OCI-LY3 (cell line): ENCODE measurements at regions not wholly inside any gene's neighbourhood (a gene's known extent, or its start where the extent isn't known, plus 50 kb on each side); places are given as distances from the start of the nearest gene placed in this dataset.

Experiments used
- H2AFZ ChIP-seq: fragments of 200-600, 300-600 bp; shearing (Covaris generic); 2 replicates; pipeline ENCODE4 v1.6.0; 2014; ENCODE audit warnings: antibody characterized with exemption, low read depth, low read length
- H3K27ac ChIP-seq: fragments of 200-600, 300-600 bp; sonication (generic); 2 replicates; pipeline ENCODE4 v1.5.1; 2014; ENCODE audit warnings: mild to moderate bottlenecking, low read length, moderate library complexity, mixed read lengths
- H3K27me3 ChIP-seq: fragments of 200-600, 300-600 bp; sonication (generic); 2 replicates; pipeline ENCODE4 v1.6.1; 2014; ENCODE audit warnings: low read depth, low read length, mixed read lengths
- H3K36me3 ChIP-seq: fragments of 200-600, 300-600 bp; sonication (generic); replicated peaks from 2 replicates; pipeline ENCODE3; 2014; ENCODE audit warnings: low read depth, low read length, mixed read lengths
- H3K4me1 ChIP-seq: fragments of 300-600, 200-600 bp; sonication (generic); 2 replicates; pipeline ENCODE4 v1.6.1; 2014; ENCODE audit warnings: low read length, mixed read lengths
- H3K4me2 ChIP-seq: fragments of 200-600, 300-600 bp; sonication (generic); 2 replicates; pipeline ENCODE4 v1.6.1; 2014; ENCODE audit warnings: low read length, mixed read lengths
- H3K4me3 ChIP-seq: fragments of 300-600, 200-600 bp; sonication (generic); 2 replicates; pipeline ENCODE4 v1.5.1; 2014; ENCODE audit warnings: antibody characterized with exemption, mild to moderate bottlenecking, low read length, moderate library complexity
- H3K79me2 ChIP-seq: fragments of 300-600, 200-600 bp; shearing (Covaris generic); 2 replicates; pipeline ENCODE4 v1.6.1; 2014; ENCODE audit warnings: mild to moderate bottlenecking, low read length, mixed read lengths
- H3K9ac ChIP-seq: fragments of 300-600, 200-600 bp; shearing (Covaris generic); 2 replicates; pipeline ENCODE4 v1.6.0; 2014; ENCODE audit warnings: mild to moderate bottlenecking, low read length, moderate library complexity
- H3K9me3 ChIP-seq: fragments of 200-600, 300-600 bp; shearing (Covaris generic); 2 replicates; pipeline ENCODE4 v1.6.1; 2014; ENCODE audit warnings: low read length, mixed read lengths; ENCODE audit not compliant: insufficient read depth
- H4K20me1 ChIP-seq: fragments of 200-600, 300-600 bp; sonication (generic); 2 replicates; pipeline ENCODE4 v1.6.1; 2016; ENCODE audit warnings: low read length, mixed read lengths; ENCODE audit not compliant: insufficient read depth
- EZH2phosphoT487 ChIP-seq: fragments of 200-600 bp; shearing (Covaris generic); IDR thresholded peaks from 2 replicates; pipeline ENCODE4 v1.6.1; 2018; ENCODE audit warnings: antibody characterized with exemption, mixed run types, low read depth
- TF ChIP-seq, protein P1 (sequence below): fragments of 200-600, 300-600 bp; sonication (generic); IDR thresholded peaks from 2 replicates; pipeline ENCODE4 v1.5.1; 2014; ENCODE audit warnings: antibody characterized with exemption, low read length, low read depth

DNA sequence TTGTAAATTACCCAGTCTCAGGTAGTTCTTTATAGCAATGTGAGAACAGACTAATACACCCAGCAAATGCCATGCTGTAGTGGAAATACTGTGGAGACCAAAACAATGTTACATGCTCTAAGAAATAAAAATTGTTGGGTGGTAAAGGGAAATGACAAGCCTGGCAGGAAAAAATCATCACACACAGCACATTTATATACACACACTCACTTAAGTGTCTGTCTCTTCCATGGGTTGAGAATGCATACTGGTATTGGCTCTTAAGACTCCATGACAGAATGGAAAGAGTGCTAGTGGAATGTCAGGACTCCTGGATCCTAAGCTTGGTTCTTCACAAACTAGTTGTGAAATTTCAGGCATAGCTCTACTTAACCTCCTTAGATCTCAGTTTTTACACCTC lies 343.0 kb downstream of the CD83 start:
- no peaks in the 10 kb centered on the region for H3K79me2 ChIP-seq
- no peaks in the 10 kb centered on the region for H3K9me3 ChIP-seq
- H2AFZ ChIP-seq: no peak overlapping the region
- H3K4me2 ChIP-seq: no peak overlapping the region
- TF ChIP-seq, protein P1, sequence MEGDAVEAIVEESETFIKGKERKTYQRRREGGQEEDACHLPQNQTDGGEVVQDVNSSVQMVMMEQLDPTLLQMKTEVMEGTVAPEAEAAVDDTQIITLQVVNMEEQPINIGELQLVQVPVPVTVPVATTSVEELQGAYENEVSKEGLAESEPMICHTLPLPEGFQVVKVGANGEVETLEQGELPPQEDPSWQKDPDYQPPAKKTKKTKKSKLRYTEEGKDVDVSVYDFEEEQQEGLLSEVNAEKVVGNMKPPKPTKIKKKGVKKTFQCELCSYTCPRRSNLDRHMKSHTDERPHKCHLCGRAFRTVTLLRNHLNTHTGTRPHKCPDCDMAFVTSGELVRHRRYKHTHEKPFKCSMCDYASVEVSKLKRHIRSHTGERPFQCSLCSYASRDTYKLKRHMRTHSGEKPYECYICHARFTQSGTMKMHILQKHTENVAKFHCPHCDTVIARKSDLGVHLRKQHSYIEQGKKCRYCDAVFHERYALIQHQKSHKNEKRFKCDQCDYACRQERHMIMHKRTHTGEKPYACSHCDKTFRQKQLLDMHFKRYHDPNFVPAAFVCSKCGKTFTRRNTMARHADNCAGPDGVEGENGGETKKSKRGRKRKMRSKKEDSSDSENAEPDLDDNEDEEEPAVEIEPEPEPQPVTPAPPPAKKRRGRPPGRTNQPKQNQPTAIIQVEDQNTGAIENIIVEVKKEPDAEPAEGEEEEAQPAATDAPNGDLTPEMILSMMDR: no peak
- TF ChIP-seq EZH2phosphoT487: no peak
- H4K20me1 ChIP-seq: no peaks in the 10 kb centered on the region
- no peak overlapping the region for H3K4me3 ChIP-seq
- no peaks in the 10 kb centered on the region for H3K27me3 ChIP-seq
- no peak overlapping the region for H3K27ac ChIP-seq
- H3K9ac ChIP-seq: no peak overlapping the region
- no peaks in the 10 kb centered on the region for H3K36me3 ChIP-seq
- no peaks in the 10 kb centered on the region for H3K4me1 ChIP-seq

DNA sequence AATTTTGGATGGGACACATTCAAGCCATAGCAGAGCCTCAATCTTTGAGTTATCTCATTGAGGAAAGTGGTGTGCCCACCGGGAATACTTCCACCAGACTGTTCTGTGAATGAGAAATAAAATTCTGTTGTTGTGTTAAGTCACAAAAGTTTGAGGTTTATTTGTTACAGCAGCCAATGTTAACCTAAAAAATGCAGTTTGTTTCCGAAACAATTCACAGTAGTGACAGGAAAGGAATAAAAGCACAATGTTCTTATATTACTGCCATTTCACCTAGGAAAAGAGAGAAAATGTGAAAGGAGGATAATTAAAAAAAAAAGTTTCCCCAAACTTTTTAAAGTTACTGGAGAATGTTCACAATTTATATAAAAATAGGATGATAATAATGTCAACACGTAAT lies 344.6 kb downstream of the CD83 start:
- Histone ChIP-seq H3K4me2 (no peak overlapping the region), H2AFZ (no peak overlapping the region), H3K36me3 (no peaks in the 10 kb centered on the region)

DNA sequence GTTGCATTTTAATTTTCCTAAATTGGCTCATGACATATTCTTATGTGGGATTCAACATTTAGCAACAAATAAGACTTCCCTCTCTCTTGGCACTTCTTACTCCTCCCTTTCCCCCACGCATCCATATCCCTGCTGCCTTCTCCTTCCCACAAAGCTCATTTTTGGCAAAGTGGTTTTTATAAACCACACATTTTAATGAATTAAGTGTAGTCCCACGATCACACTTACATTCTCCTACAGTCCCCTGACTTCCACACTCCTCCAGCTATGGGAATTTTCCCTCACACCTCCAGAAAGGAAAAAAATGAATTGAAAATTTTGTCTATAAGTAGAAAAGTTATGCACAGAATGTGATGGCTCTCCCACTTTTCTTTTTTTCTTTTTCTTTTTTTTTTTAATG lies 345.0 kb downstream of the CD83 start:
- no peak overlapping the region for H3K27ac ChIP-seq
- H3K9me3 ChIP-seq: no peaks in the 10 kb centered on the region
- no peaks in the 10 kb centered on the region for H3K27me3 ChIP-seq
- no peak overlapping the region for H3K9ac ChIP-seq
- H3K4me1 ChIP-seq: no peaks in the 10 kb centered on the region
- H4K20me1 ChIP-seq: no peaks in the 10 kb centered on the region
- no peak for TF ChIP-seq EZH2phosphoT487
- TF ChIP-seq, protein P1: no peak
- no peak overlapping the region for H3K4me2 ChIP-seq
- no peak overlapping the region for H2AFZ ChIP-seq
- no peaks in the 10 kb centered on the region for H3K79me2 ChIP-seq
- no peak overlapping the region for H3K4me3 ChIP-seq
- no peaks in the 10 kb centered on the region for H3K36me3 ChIP-seq

More for the DNA sequence above, 344.6 kb downstream of the CD83 start:
- Histone ChIP-seq H3K9me3 (no peaks in the 10 kb centered on the region), H3K4me1 (no peaks in the 10 kb centered on the region), H3K27me3 (no peaks in the 10 kb centered on the region), H3K79me2 (no peaks in the 10 kb centered on the region), H3K9ac (no peak overlapping the region), H3K27ac (no peak overlapping the region), H3K4me3 (no peak overlapping the region), H4K20me1 (no peaks in the 10 kb centered on the region)
- TF ChIP-seq EZH2phosphoT487: no peak
- TF ChIP-seq, protein P1: no peak

DNA sequence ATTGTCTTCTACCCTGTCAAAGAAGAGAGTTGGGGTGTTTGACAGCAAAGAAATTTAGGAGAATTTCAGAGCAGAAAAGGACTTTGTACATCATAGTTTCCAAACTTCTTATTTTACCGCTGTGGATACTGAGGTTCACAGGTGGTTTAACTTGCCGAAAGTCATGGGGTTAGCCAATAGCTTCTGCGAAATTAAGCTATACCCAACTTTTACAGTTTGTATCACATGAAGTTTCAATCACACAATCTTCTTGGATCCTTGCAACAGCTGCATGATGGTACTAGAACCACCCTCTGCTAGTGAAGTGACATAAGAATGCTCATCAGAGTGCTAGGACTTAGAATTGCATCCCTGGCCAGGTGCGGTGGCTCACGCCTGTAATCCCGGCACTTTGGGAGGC lies 345.5 kb downstream of the CD83 start:
- H4K20me1 ChIP-seq: no peaks in the 10 kb centered on the region
- H2AFZ ChIP-seq: no peak overlapping the region
- H3K9ac ChIP-seq: no peak overlapping the region
- H3K4me1 ChIP-seq: no peaks in the 10 kb centered on the region
- H3K9me3 ChIP-seq: no peaks in the 10 kb centered on the region
- H3K4me3 ChIP-seq: no peak overlapping the region
- H3K36me3 ChIP-seq: no peaks in the 10 kb centered on the region
- H3K4me2 ChIP-seq: no peak overlapping the region
- H3K27me3 ChIP-seq: no peaks in the 10 kb centered on the region
- TF ChIP-seq EZH2phosphoT487: no peak
- TF ChIP-seq, protein P1: no peak
- no peak overlapping the region for H3K27ac ChIP-seq
- no peaks in the 10 kb centered on the region for H3K79me2 ChIP-seq
